DMS114 treated with DMSO at 0.1 percent for 48 hours (cell line): ENCODE measurements at regions not wholly inside any gene's neighbourhood (a gene's known extent, or its start where the extent isn't known, plus 50 kb on each side); places are given as distances from the start of the nearest gene placed in this dataset.

ENCODE experiments used
- DNase-seq: peaks from one replicate; lab custom pipeline; 2025; ENCODE audit not compliant: unreplicated experiment; lab: John Stamatoyannopoulos, UW

GRCh38 chr15:25981114-25981513 is 118.0 kb upstream of the ATP10A start:
- DNase-seq = no peak

- DNase-seq = no peak
These were observed 109.1 kb upstream of the ATP10A start for GRCh38 chr15:25972141-25972675.

- DNase-seq = no peak
These were observed 107.9 kb upstream of the ATP10A start for GRCh38 chr15:25971053-25971452.

GRCh38 chr15:25969886-25970285 is 106.8 kb upstream of the ATP10A start:
- DNase-seq = no peak

- DNase-seq = no peak
These were observed 104.0 kb upstream of the ATP10A start for GRCh38 chr15:25967116-25967515.

DNA sequence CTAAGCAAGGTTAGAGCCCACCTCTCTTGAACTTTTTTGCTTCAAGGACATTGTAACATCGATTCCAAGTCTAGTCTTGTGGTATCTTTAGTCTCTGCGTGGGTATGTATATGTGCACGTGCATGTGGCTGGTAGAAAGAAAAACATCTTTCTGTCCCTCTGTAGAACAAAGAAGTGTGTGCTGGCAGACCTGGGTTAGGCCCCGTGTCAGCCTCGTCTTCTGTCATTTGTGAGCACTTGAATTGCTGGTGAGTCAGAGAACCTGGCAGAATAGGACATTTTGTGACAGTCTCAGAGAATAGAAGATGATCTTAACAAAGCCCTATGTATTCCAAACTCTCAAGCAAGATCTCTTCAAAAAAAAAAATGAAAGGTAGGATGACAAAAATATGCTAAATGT is 102.2 kb upstream of the ATP10A start:
- DNase-seq = no peak

DNA sequence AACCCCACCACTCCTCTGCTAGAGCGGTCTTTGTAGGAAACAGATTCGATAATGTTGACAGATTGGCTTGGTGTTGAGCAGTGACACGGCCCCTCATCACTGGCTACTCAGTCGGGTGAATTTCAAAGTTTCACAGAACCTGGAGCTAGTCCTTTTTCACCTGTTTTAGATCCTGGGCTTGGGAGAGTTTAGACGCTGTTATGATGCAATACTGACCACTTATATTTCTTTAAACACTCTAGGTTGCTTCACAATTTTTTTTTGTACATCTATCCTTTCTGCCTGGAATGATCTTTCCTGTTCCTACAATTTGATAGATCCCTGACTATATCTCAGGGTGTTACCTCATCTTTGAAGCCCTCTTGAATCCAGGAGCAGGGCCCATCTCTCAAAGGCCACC is 97.1 kb upstream of the ATP10A start:
- DNase-seq = no peak

GRCh38 chr15:25959100-25959499 is 96.0 kb upstream of the ATP10A start:
- no peak for DNase-seq

GRCh38 chr15:25955628-25956027 is 92.5 kb upstream of the ATP10A start:
- no peak for DNase-seq

DNA sequence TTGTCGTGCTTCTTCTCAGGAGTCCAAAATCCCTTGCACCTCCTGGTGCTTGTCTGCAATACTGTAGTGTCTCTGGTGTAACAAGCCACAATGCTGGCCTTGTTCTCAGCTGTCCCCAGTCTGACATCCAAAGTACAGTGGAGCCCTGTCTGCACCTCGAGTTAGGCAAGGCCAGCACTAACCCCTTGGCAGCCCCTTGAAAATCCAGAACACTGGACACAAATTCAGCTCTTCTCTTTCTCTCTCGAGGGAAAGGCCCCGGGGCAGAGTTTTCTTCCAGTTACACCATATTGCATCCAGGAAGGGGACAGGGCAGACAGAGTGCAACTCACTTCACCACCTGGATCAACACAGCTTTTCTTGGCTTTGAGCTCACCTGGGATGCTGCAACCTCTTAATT is 91.3 kb upstream of the ATP10A start:
- DNase-seq = no peak

GRCh38 chr15:25950014-25950413 is 86.9 kb upstream of the ATP10A start:
- no peak for DNase-seq

DNA sequence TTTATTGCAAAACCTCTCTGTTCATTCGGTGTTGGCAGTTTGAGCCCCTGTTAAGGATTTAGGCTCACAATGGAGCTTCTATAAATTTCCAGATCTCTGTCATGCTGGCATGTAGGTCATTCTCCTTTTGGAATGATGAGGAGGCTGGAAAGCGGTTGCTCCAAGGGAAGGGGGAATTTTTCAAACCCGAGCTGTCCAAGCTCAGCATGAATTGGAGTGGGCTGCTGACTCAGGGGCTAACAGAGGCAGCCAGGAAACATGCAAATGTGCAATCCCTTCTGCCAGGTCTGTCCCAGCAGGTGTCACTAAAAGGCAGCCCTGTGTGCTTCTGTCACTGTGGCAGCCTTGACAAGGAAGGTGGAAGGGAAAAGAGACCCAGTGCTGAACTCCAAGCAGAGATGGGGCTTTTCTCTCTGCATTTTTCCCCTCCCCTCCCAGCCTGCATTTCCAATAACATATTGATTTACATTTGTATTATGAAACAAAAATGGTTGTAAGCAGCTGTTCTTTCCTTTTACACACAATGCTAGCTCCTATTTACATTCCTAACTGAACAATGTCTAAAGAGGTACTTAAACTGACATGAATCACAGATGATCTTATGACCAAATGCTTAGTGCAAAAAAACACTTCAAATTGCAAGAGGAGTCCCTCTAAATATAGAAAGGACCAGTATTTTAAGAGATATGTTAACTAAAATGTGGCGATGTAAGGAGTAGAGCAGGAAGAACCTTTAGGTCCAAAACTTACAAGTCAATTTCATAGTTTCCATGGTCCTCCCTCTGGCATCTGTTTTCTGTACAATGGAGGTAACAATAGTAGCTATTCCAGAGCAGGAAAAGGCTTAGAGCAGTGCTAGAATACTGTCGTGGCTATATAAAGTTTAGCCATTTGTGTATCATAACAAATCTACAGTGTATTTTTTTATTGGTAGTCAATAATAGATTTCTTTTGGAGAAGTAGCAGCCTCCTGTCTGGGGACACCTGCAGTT is 84.5 kb upstream of the ATP10A start:
- no peak for DNase-seq

- no peak for DNase-seq
These were observed 83.2 kb upstream of the ATP10A start for GRCh38 chr15:25946241-25946805.

DNA sequence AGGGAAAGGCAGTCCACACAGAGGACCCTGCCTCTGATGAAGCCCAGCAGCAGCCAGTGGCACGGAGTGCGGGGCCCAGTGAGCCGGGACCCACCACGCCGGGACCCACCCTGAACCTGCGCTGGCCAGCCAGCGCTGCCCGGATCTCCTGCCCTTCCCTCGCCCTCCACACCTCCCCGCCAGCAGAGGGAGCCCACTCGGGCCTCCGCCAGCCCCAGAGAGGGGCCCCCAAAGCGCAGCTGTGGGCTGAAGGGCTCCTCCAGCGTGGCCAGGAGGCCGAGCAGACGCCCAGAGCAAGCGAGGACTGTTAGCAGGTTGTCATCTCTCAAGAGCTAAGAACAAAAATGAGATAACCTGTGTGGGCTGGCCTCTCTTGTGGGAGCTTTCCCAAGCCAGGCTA is 81.3 kb upstream of the ATP10A start:
- DNase-seq = no peak

DNA sequence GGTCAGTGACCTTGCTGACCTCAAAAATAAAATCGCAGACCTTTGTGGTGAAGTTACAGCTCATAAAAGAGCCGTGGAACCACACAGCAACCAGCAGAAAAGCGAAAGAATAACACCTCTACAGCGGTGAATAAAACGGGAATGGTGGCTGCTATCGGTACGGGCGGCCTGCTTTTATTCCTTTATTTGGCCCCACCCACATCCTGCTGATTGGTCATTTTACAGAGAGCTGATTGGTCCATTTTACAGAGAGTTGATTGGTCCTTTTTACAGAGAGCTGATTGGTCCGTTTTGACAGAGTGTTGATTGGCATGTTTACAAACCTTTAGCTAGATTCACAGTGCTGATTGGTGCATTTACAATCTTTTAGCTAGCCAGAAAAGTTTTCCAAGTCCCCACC is 80.7 kb upstream of the ATP10A start:
- no peak for DNase-seq

DNA sequence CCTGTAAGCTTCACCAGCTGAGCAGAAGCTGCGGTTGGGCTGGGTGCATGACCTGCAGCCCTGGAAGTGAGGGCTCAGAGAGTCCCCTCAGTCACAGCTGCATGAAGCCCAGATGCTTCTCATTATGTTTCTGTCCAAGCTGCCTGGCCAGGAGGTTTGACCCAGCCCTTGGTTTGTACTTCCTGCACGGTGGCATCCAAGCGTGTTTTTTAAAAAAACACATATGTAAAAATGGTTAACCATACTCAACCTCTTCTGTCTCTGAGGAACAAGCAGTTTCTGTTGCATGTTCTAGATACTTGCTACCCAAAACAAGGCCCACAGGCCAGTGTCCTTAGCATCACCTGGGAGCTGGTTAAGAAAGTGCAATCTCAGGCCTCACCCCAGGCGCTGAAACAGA is 76.0 kb upstream of the ATP10A start:
- no peak for DNase-seq

DNA sequence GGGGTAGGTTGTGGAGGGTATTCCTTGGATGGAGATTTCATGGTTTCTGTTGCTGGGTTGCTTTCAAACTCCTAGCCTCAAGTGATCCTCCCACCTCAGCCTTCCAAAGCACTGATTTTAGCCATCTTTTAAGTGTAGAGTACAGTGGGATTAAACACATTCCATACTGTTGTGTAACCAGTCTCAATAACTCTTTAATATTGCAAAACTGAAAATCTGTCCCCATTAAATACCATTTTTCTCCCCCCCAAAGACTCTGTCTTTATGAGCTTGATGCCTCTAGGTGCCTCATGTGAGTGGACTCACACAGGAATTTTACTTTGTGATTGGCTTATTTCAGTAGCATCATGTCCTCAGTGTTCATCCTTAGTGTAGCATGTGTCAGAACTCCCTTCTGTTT is 74.7 kb upstream of the ATP10A start:
- no peak for DNase-seq

GRCh38 chr15:25936004-25936403 is 72.9 kb upstream of the ATP10A start:
- no peak for DNase-seq

DNA sequence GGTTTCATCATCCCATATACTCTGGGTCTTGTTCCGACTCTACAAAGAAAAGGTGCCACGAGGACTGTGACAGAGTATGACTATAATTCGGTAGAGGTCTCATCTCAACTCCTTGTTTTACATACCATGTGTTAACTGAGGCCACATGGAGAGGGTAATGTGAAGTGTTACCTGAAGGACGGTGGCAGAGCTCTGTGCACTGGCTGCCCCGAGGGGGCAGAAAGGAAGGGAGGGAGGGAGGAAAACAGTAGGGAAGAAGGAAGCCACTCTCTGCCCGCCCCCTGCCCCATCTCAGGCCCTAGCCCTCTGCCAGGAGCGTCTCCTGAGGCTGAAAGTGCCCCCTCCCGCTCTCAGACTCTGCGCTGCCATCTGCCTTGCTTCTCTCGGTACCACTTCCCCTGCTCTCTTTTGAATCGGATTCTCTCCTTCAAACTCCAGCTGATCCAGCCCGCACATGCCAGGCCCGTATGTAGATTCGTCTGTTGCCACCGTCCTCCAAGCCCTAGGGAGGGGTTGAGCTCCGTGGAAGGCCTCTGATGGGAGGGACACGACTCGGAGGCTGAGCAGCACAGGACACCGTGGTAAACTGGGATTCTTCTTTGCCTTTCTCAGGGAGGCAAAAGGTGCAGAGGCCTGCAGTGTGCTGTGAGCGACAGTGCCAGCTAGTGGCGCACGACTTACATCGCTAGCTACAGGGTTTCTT is 70.5 kb upstream of the ATP10A start:
- DNase-seq = peak; percentile 38

DNA sequence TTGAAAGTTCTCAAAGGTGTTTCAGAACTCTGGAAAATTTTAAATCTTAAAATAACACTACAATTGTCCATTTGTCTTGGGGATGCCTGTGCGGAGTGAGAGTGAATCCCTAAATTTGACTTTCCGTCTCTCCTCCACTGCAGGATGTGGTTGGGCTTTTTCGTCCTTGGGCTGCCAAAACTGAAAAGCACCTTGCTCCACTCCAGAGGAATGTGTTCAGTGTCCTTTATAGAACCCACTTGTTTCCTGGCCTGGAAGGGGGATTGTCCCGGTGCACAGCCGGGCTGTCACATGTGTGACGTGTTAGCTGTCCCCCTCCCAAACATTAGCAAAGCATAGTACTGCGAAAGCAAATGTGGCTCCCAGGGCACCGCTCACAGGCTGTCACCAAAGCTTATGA is 69.6 kb upstream of the ATP10A start:
- DNase-seq = no peak

GRCh38 chr15:25931851-25932250 is 68.7 kb upstream of the ATP10A start:
- DNase-seq = no peak

- no peak for DNase-seq
These were observed 67.8 kb upstream of the ATP10A start for GRCh38 chr15:25930931-25931330.
